ENCODE measurements at regions not wholly inside any gene's neighbourhood (a gene's known extent, or its start where the extent isn't known, plus 50 kb on each side); places are given as distances from the start of the nearest gene placed in this dataset.
"Not testable (repeated sequence)": the region's sequence is repeated elsewhere in the genome, so short reads cannot be mapped to it uniquely, and the experiment has no call there.

- not testable (repeated sequence) for TF ChIP-seq CTCF, POLR2A, POLR2AphosphoS5, EP300 (IDR thresholded peaks at IDR 0.05)
Measured at GRCh38 chrY:17610649-17611048, 269.4 kb downstream of the CDY2B start.
